H1 (cell line): ENCODE measurements at regions not wholly inside any gene's neighbourhood (a gene's known extent, or its start where the extent isn't known, plus 50 kb on each side); places are given as distances from the start of the nearest gene placed in this dataset.

Experiments
- CTCF ChIA-PET: fragments of 300-600 bp; sonication (Branson Sonifier 250); formaldehyde crosslinking; loops from one replicate; lab custom pipeline; 2021; ENCODE audit not compliant: partially characterized antibody; lab: Charles Lee
- POLR2A ChIA-PET: fragments of 300-600 bp; sonication (Branson Sonifier 250); formaldehyde crosslinking; loops from one replicate; lab custom pipeline; 2021; ENCODE audit warnings: inconsistent platforms; ENCODE audit not compliant: partially characterized antibody; lab: Charles Lee
- DNase-seq, 2 experiments: peaks; one replicate each; pipeline versions ENCODE4 v3.0.0 to v3.0.0-alpha.2; 2010 to 2022; ENCODE audit warnings: low spot score in 2 of 2, low read depth in 1 of 2, mixed read lengths in 1 of 2
- FAIRE-seq: peaks from 2 replicates; lab custom pipeline; 2011; peaks lifted over from hg19 to GRCh38; lab: Jason Lieb, UNC
- H2AFZ ChIP-seq: 2 replicates; pipeline ENCODE4 v1.8.1; 2012; ENCODE audit warnings: low read length, inconsistent platforms
- H2AK5ac ChIP-seq: 2 replicates; pipeline ENCODE4 v1.6.1; 2013; ENCODE audit warnings: low read depth, low read length
- H2BK120ac ChIP-seq: replicated peaks from 2 replicates; pipeline ENCODE3; 2013; ENCODE audit warnings: low read depth, low read length, inconsistent platforms
- H2BK12ac ChIP-seq: 2 replicates; pipeline ENCODE4 v1.6.1; 2013; ENCODE audit warnings: low read depth, low read length
- H2BK15ac ChIP-seq: 2 replicates; pipeline ENCODE4 v1.6.1; 2013; ENCODE audit warnings: low read length
- H2BK20ac ChIP-seq: 2 replicates; pipeline ENCODE4 v1.6.1; 2013; ENCODE audit warnings: low read length
- H2BK5ac ChIP-seq: 2 replicates; pipeline ENCODE4 v1.6.1; 2013; ENCODE audit warnings: low read depth, low read length
- H3K14ac ChIP-seq: 2 replicates; pipeline ENCODE4 v1.6.1; 2013; ENCODE audit warnings: inconsistent platforms; ENCODE audit not compliant: insufficient read length
- H3K18ac ChIP-seq: 2 replicates; pipeline ENCODE4 v1.6.1; 2013; ENCODE audit warnings: low read length; ENCODE audit errors: extremely low read depth
- H3K23ac ChIP-seq: 2 replicates; pipeline ENCODE4 v1.6.1; 2013; ENCODE audit warnings: inconsistent platforms; ENCODE audit not compliant: insufficient read length
- H3K23me2 ChIP-seq: 2 replicates; pipeline ENCODE4 v1.6.1; 2013; ENCODE audit warnings: low read depth, low read length
- H3K27ac ChIP-seq: 2 replicates; pipeline ENCODE4 v1.6.1; 2011; ENCODE audit warnings: low read depth, low read length, inconsistent platforms
- H3K27me3 ChIP-seq, 4 experiments: replicated peaks in 1 of 4; 1 replicate in 1 of 4; 2 replicates in 3 of 4; pipeline versions ENCODE4 v1.6.1 to v1.8.1; 2011 to 2013; ENCODE audit warnings: low read length in 3 of 4, mild to moderate bottlenecking in 3 of 4, inconsistent platforms in 2 of 4, mixed read lengths in 2 of 4, moderate library complexity in 1 of 4; ENCODE audit not compliant: control insufficient read depth in 3 of 4, insufficient read depth in 3 of 4; ENCODE audit errors: extremely low read depth in 1 of 4
- H3K36me3 ChIP-seq, 4 experiments: 2 replicates each; pipeline versions ENCODE4 v1.6.1 to v1.8.1; 2011 to 2013; ENCODE audit warnings: mild to moderate bottlenecking in 4 of 4, low read length in 3 of 4, moderate library complexity in 2 of 4, control low read depth in 1 of 4, inconsistent platforms in 1 of 4; ENCODE audit not compliant: insufficient read depth in 4 of 4, control insufficient read depth in 2 of 4
- H3K4ac ChIP-seq: replicated peaks from 2 replicates; pipeline ENCODE3; 2013; ENCODE audit warnings: low read length, low read depth, mixed read lengths, inconsistent platforms; ENCODE audit not compliant: insufficient read length
- H3K4me1 ChIP-seq, 4 experiments: replicated peaks in 1 of 4; 1 replicate in 1 of 4; 2 replicates in 3 of 4; pipeline versions ENCODE4 v1.6.1 to v1.8.1; 2011 to 2013; ENCODE audit warnings: low read length in 3 of 4, inconsistent platforms in 2 of 4, mixed read lengths in 1 of 4; ENCODE audit not compliant: insufficient read depth in 4 of 4, control insufficient read depth in 3 of 4
- H3K4me2 ChIP-seq, 2 experiments: 2 replicates each; pipeline versions ENCODE4 v1.6.1 to v1.8.1; 2011 to 2013; ENCODE audit warnings: low read depth in 2 of 2, low read length in 2 of 2, control low read depth in 1 of 2, inconsistent platforms in 1 of 2, mild to moderate bottlenecking in 1 of 2; ENCODE audit not compliant: insufficient read depth in 1 of 2
- H3K4me3 ChIP-seq, 4 experiments: fragments of 200-600, 300-600 bp in 1 of 4; sonication (generic), shearing (Covaris generic), sonication (Bioruptor Twin) in 1 of 4; 2 replicates each; pipeline versions ENCODE4 v1.5.1 to v1.8.1; 2011 to 2016; ENCODE audit warnings: low read length in 4 of 4, low read depth in 3 of 4, control low read depth in 2 of 4, inconsistent platforms in 2 of 4, mild to moderate bottlenecking in 2 of 4, mixed read lengths in 1 of 4, moderate library complexity in 1 of 4; ENCODE audit not compliant: insufficient read depth in 2 of 4; ENCODE audit errors: extremely low read depth in 1 of 4
- H3K56ac ChIP-seq: replicated peaks from 2 replicates; pipeline ENCODE3; 2013; ENCODE audit warnings: low read depth, mild to moderate bottlenecking, mixed read lengths, low read length, inconsistent platforms; ENCODE audit not compliant: insufficient read length
- H3K79me1 ChIP-seq: 2 replicates; pipeline ENCODE4 v1.6.1; 2013; ENCODE audit warnings: low read depth, low read length, control low read depth
- H3K79me2 ChIP-seq, 2 experiments: 2 replicates each; pipeline versions ENCODE4 v1.6.1 to v1.8.1; 2012 to 2013; ENCODE audit warnings: low read length in 2 of 2, mild to moderate bottlenecking in 2 of 2, inconsistent platforms in 1 of 2; ENCODE audit not compliant: insufficient read depth in 2 of 2, control insufficient read depth in 1 of 2
- H3K9ac ChIP-seq, 4 experiments: replicated peaks in 1 of 4; 1 replicate in 1 of 4; 2 replicates in 3 of 4; pipeline versions ENCODE4 v1.6.1 to v1.8.1; 2011 to 2013; ENCODE audit warnings: low read depth in 3 of 4, low read length in 3 of 4, control low read depth in 2 of 4, mild to moderate bottlenecking in 2 of 4, moderate library complexity in 2 of 4, inconsistent platforms in 1 of 4; ENCODE audit errors: extremely low read depth in 1 of 4
- H3K9me3 ChIP-seq, 2 experiments: 2 replicates each; pipeline versions ENCODE4 v1.6.1 to v1.8.1; 2012 to 2013; ENCODE audit warnings: mild to moderate bottlenecking in 2 of 2, moderate library complexity in 2 of 2, control low read depth in 1 of 2, inconsistent platforms in 1 of 2, low read depth in 1 of 2, low read length in 1 of 2, mixed read lengths in 1 of 2; ENCODE audit not compliant: insufficient read depth in 2 of 2
- H4K20me1 ChIP-seq, 2 experiments: replicated peaks in 1 of 2; 2 replicates each; pipeline versions ENCODE3 to v1.8.1; 2011 to 2013; ENCODE audit warnings: inconsistent platforms in 2 of 2, low read length in 2 of 2, mild to moderate bottlenecking in 1 of 2; ENCODE audit not compliant: insufficient read depth in 2 of 2, control insufficient read depth in 1 of 2
- H4K5ac ChIP-seq: 2 replicates; pipeline ENCODE4 v1.6.1; 2013; ENCODE audit warnings: low read length, low read depth, mixed read lengths, inconsistent platforms; ENCODE audit not compliant: insufficient read length
- H4K8ac ChIP-seq: 2 replicates; pipeline ENCODE4 v1.8.0; 2013; ENCODE audit warnings: mild to moderate bottlenecking, moderate library complexity, low read length, inconsistent platforms; ENCODE audit not compliant: insufficient read depth; ENCODE audit errors: extremely low read depth
- H4K91ac ChIP-seq: replicated peaks from 2 replicates; pipeline ENCODE3; 2013; ENCODE audit warnings: low read length, mixed read lengths, inconsistent platforms; ENCODE audit not compliant: insufficient read length
- CEBPB ChIP-seq: IDR thresholded peaks from 2 replicates; pipeline ENCODE4 v1.6.1; 2012; ENCODE audit warnings: low read depth, low read length
- CHD1 ChIP-seq: IDR thresholded peaks from 2 replicates; pipeline ENCODE4 v1.6.1; 2012; ENCODE audit warnings: low read depth, low read length, improper control_type of control experiment
- CTBP2 ChIP-seq: IDR thresholded peaks from 2 replicates; pipeline ENCODE4 v1.7.0; 2011; ENCODE audit warnings: borderline replicate concordance, mild to moderate bottlenecking, moderate library complexity, mixed read lengths, low read length; ENCODE audit not compliant: insufficient read depth, insufficient read length
- EGR1 ChIP-seq: IDR thresholded peaks from 2 replicates; pipeline ENCODE4 v1.6.1; 2011; ENCODE audit warnings: low read depth, low read length, borderline replicate concordance
- MAFK ChIP-seq: IDR thresholded peaks from 2 replicates; pipeline ENCODE4 v1.6.1; 2012; ENCODE audit warnings: low read depth, mild to moderate bottlenecking, improper control_type of control experiment, low read length
- PHF8 ChIP-seq: fragments of 200-600 bp; sonication (generic); conservative IDR thresholded peaks from 2 replicates; pipeline ENCODE4 v1.7.1; 2012; ENCODE audit warnings: low read depth, mild to moderate bottlenecking, inconsistent platforms, low read length, moderate library complexity
- POLR2AphosphoS5 ChIP-seq: IDR thresholded peaks from 2 replicates; pipeline ENCODE4 v1.6.1; 2011; ENCODE audit warnings: low read depth, low read length
- RNF2 ChIP-seq: fragments of 200-900, 300-1000 bp; sonication (generic); IDR thresholded peaks from 2 replicates; pipeline ENCODE4 v1.7.1; 2016; ENCODE audit warnings: borderline replicate concordance, low read depth, mild to moderate bottlenecking, antibody characterized with exemption, low read length; ENCODE audit not compliant: poor library complexity, severe bottlenecking; ENCODE audit errors: missing control alignments
- SIN3A ChIP-seq, 2 experiments: IDR thresholded peaks in 1 of 2; conservative IDR thresholded peaks in 1 of 2; 2 replicates each; pipeline ENCODE4 v1.6.1; 2011 to 2012; ENCODE audit warnings: low read length in 2 of 2, improper control_type of control experiment in 1 of 2, low read depth in 1 of 2, mild to moderate bottlenecking in 1 of 2
- SUZ12 ChIP-seq: fragments of 200-600 bp; sonication (generic); IDR thresholded peaks from 2 replicates; pipeline ENCODE4 v1.6.1; 2012; ENCODE audit warnings: mild to moderate bottlenecking, inconsistent platforms, low read length, moderate library complexity, mixed read lengths
- YY1 ChIP-seq: IDR thresholded peaks from 2 replicates; pipeline ENCODE4 v1.6.1; 2011; ENCODE audit warnings: low read depth, mild to moderate bottlenecking, low read length
- WGBS, 2 experiments: shearing (Covaris generic) in 1 of 2; methylation state at CpG; one replicate each; pipeline versions ENCODE4 v1.1.6 to v1.1.7; 2013 to 2015; ENCODE audit warnings: low lambda C conversion rate in 2 of 2, mixed read lengths in 2 of 2, inconsistent platforms in 1 of 2, low coverage in 1 of 2, missing lambda C conversion rate in 1 of 2; ENCODE audit not compliant: insufficient replicate concordance in 2 of 2, insufficient coverage in 1 of 2, insufficient read length in 1 of 2; ENCODE audit errors: extremely low coverage in 1 of 2, missing lambda C conversion rate in 1 of 2; 5-methylcytosine and 5-hydroxymethylcytosine counted together

DNA sequence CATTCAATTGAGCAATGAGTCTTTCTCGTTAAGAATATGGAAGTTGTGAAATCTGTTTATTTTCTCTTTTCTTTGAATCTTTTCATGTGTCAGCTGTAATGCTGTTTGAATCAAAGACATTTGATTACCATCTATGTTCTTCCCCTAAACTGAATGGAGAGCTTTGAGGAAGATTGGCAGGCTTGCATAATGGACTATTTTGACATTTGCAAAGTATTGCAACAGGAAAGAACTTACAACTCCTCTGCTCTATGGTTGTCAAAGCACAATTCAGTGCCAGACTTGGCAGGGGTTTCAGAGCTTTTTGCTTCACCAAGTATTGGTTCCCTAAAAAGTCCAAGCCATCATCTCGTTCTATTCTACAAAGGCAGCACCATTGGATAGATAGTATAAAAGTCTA, 549.0 kb upstream of the NUDT12 start:
- 93% methylated on average over 2 of the region's 2 CpGs; no CpG with 5 or more reads in 1 of the 2 experiments for WGBS, 2 experiments
- Histone ChIP-seq H3K9me3 (no peaks in the 10 kb centered on the region), H3K4ac (no peak overlapping the region)
- TF ChIP-seq POLR2AphosphoS5 (no peak), RNF2 (no peak), EGR1 (no peak), CEBPB (no peak), MAFK (no peak), CHD1 (no peak), YY1 (no peak), PHF8 (no peak), SUZ12 (no peak), CTBP2 (no peak), SIN3A (conservative IDR thresholded peaks at IDR 0.05 in 1 of 2, IDR thresholded peaks at IDR 0.05 in 1 of 2; ENCODE audit: low read depth in 1 of 2, low read length in 2 of 2) (no peak)

More for the DNA sequence above, 549.0 kb upstream of the NUDT12 start:
- no peak overlapping the region for H3K27ac ChIP-seq
- H4K8ac ChIP-seq: no peak overlapping the region
- H2AK5ac ChIP-seq: no peak overlapping the region
- no peaks in the 10 kb centered on the region for H3K4me1 ChIP-seq
- H3K23ac ChIP-seq: no peak overlapping the region
- CTCF ChIA-PET: interaction anchor here (1.1 kb wide), 1 partner anchor 11 kb away, joined by 3 read pairs; no protein-coding TSS in a partner anchor
- no peaks in the 10 kb centered on the region for H3K36me3 ChIP-seq
- no peaks in the 10 kb centered on the region for H3K27me3 ChIP-seq
- H3K14ac ChIP-seq: no peak overlapping the region
- no peak overlapping the region for H3K4me3 ChIP-seq
- H3K23me2 ChIP-seq: no peaks in the 10 kb centered on the region
- H2BK15ac ChIP-seq: no peak overlapping the region
- H2BK20ac ChIP-seq: no peak overlapping the region
- no peak overlapping the region for H3K56ac ChIP-seq
- H4K5ac ChIP-seq: no peak overlapping the region
- H3K79me2 ChIP-seq: no peaks in the 10 kb centered on the region
- H3K4me2 ChIP-seq: no peak overlapping the region
- H2AFZ ChIP-seq: no peak overlapping the region
- no peak overlapping the region for H2BK120ac ChIP-seq
- no peaks in the 10 kb centered on the region for H3K79me1 ChIP-seq
- H2BK5ac ChIP-seq: no peak overlapping the region
- no peak overlapping the region for H3K9ac ChIP-seq
- POLR2A ChIA-PET: no interaction called here
- H4K20me1 ChIP-seq: no peaks in the 10 kb centered on the region
- no peak overlapping the region for H4K91ac ChIP-seq
- no peak overlapping the region for H3K18ac ChIP-seq
- no peak overlapping the region for H2BK12ac ChIP-seq
- FAIRE-seq (no peak), DNase-seq (no peak)
